ENCODE measurements at regions not wholly inside any gene's neighbourhood (a gene's known extent, or its start where the extent isn't known, plus 50 kb on each side); places are given as distances from the start of the nearest gene placed in this dataset.
"Not testable (repeated sequence)": the region's sequence is repeated elsewhere in the genome, so short reads cannot be mapped to it uniquely, and the experiment has no call there.

GRCh38 chr15:79539401-79539800 is 107.3 kb downstream of the MINAR1 start:
- DNase-seq = peak in 2 of 3 donors; percentile 27 to 29

- no peak for DNase-seq
Observed at GRCh38 chr15:79540551-79540950, 108.4 kb downstream of the MINAR1 start.

GRCh38 chr15:79541196-79541595 is 109.1 kb downstream of the MINAR1 start:
- DNase-seq = no peak

GRCh38 chr15:79543097-79543496 is 111.0 kb downstream of the MINAR1 start:
- DNase-seq = no peak

GRCh38 chr15:79549196-79549595 is 117.1 kb downstream of the MINAR1 start:
- no peak for DNase-seq

GRCh38 chr15:79560384-79560783 is 128.2 kb downstream of the MINAR1 start:
- DNase-seq = no peak

- DNase-seq = peak in 1 of 3 donors; percentile 2
Observed at GRCh38 chr15:79561982-79562381, 129.8 kb downstream of the MINAR1 start.

- DNase-seq = peak in 1 of 3 donors; percentile 2
Observed at GRCh38 chr15:79562403-79562815, 130.3 kb downstream of the MINAR1 start.

GRCh38 chr15:79562899-79563298 is 130.8 kb downstream of the MINAR1 start:
- DNase-seq = no peak

- no peak for DNase-seq
Observed at GRCh38 chr15:79570004-79570403, 137.9 kb downstream of the MINAR1 start.

- DNase-seq = no peak
Observed at GRCh38 chr15:79572691-79573404, 140.7 kb downstream of the MINAR1 start.

GRCh38 chr15:79574431-79575273 is 142.5 kb downstream of the MINAR1 start:
- not testable (repeated sequence) for DNase-seq

GRCh38 chr15:79582650-79583049 is 150.5 kb downstream of the MINAR1 start:
- DNase-seq = no peak

- DNase-seq = no peak
Observed at GRCh38 chr15:79592126-79592525, 160.0 kb downstream of the MINAR1 start.

- DNase-seq = no peak
Observed at GRCh38 chr15:79593119-79593869, 161.2 kb downstream of the MINAR1 start.

- DNase-seq = no peak
Observed at GRCh38 chr15:79595306-79595705, 163.2 kb downstream of the MINAR1 start.

GRCh38 chr15:79595995-79596622 is 164.0 kb downstream of the MINAR1 start:
- DNase-seq = peak; percentile 15 to 56 (median 32)

- DNase-seq = no peak
Observed at GRCh38 chr15:79598639-79599038, 166.5 kb downstream of the MINAR1 start.

GRCh38 chr15:79601405-79602086 is 169.4 kb downstream of the MINAR1 start:
- DNase-seq = no peak

- DNase-seq = no peak
Observed at GRCh38 chr15:79602180-79602579, 170.0 kb downstream of the MINAR1 start.

GRCh38 chr15:79602731-79603130 is 170.6 kb downstream of the MINAR1 start:
- DNase-seq = peak in 1 of 3 donors; percentile 41

All from muscle of back (tissue), 3 donors.